ENCODE measurements at regions not wholly inside any gene's neighbourhood (a gene's known extent, or its start where the extent isn't known, plus 50 kb on each side); places are given as distances from the start of the nearest gene placed in this dataset.

- Histone ChIP-seq H3K27ac (ENCODE audit: low read depth, low read length) (no peak overlapping the region), H3K4me3 (ENCODE audit: low read length) (no peak overlapping the region), H3K27me3 (ENCODE audit: control insufficient read depth, insufficient read depth, low read length, poor library complexity, severe bottlenecking) (no peaks in the 10 kb centered on the region), H3K9ac (ENCODE audit: extremely low read depth, low read length, poor library complexity, severe bottlenecking) (no peak overlapping the region), H3K9me3 (ENCODE audit: control insufficient read depth, low read length) (no peaks in the 10 kb centered on the region), H3K36me3 (ENCODE audit: control insufficient read depth, insufficient read depth, low read length) (no peaks in the 10 kb centered on the region), H3K4me1 (ENCODE audit: control insufficient read depth, insufficient read depth, low read length) (no peaks in the 10 kb centered on the region)
- H3K27me3 Mint-ChIP-seq (ENCODE audit: insufficient read depth): no peaks in the 10 kb centered on the region
- no peaks in the 10 kb centered on the region for H3K9me3 Mint-ChIP-seq
- H3K27ac Mint-ChIP-seq: no peak overlapping the region
- no peak overlapping the region for H3K4me3 Mint-ChIP-seq
- H3K36me3 Mint-ChIP-seq (ENCODE audit: low read depth): no peaks in the 10 kb centered on the region
- no peaks in the 10 kb centered on the region for H3K4me1 Mint-ChIP-seq
- no peak for DNase-seq
- no peak for TF ChIP-seq CTCF (conservative IDR thresholded peaks at IDR 0.05)
- WGBS, 2 experiments (ENCODE audit: insufficient coverage in 1 of 2, insufficient read length in 1 of 2): 85 to 86% methylated on average over 1 of the region's 1 CpG
These were observed 252.7 kb downstream of the PARN start for GRCh38 chr16:14377326-14377725.

- Mint-ChIP-seq H3K9me3 (no peaks in the 10 kb centered on the region), H3K27ac (no peak overlapping the region), H3K4me1 (no peaks in the 10 kb centered on the region), H3K36me3 (ENCODE audit: low read depth) (no peaks in the 10 kb centered on the region), H3K27me3 (ENCODE audit: insufficient read depth) (no peaks in the 10 kb centered on the region), H3K4me3 (no peak overlapping the region)
- no peaks in the 10 kb centered on the region for H3K4me1 ChIP-seq (ENCODE audit: control insufficient read depth, insufficient read depth, low read length)
- no peaks in the 10 kb centered on the region for H3K36me3 ChIP-seq (ENCODE audit: control insufficient read depth, insufficient read depth, low read length)
- H3K9ac ChIP-seq (ENCODE audit: extremely low read depth, low read length, poor library complexity, severe bottlenecking): no peak overlapping the region
- no peaks in the 10 kb centered on the region for H3K27me3 ChIP-seq (ENCODE audit: control insufficient read depth, insufficient read depth, low read length, poor library complexity, severe bottlenecking)
- no peaks in the 10 kb centered on the region for H3K9me3 ChIP-seq (ENCODE audit: control insufficient read depth, low read length)
- no peak for TF ChIP-seq CTCF (conservative IDR thresholded peaks at IDR 0.05)
- H3K4me3 ChIP-seq (ENCODE audit: low read length): no peak overlapping the region
- no peak overlapping the region for H3K27ac ChIP-seq (ENCODE audit: low read depth, low read length)
- DNase-seq: no peak
- 93 to 94% methylated on average over 8 of the region's 8 CpGs for WGBS, 2 experiments (ENCODE audit: insufficient coverage in 1 of 2, insufficient read length in 1 of 2)
These were observed 254.9 kb downstream of the PARN start for GRCh38 chr16:14375132-14375491.

GRCh38 chr16:14374451-14375131 is 255.5 kb downstream of the PARN start:
- Mint-ChIP-seq H3K9me3 (no peaks in the 10 kb centered on the region), H3K36me3 (ENCODE audit: low read depth) (no peaks in the 10 kb centered on the region), H3K4me1 (no peaks in the 10 kb centered on the region), H3K4me3 (no peak overlapping the region), H3K27me3 (ENCODE audit: insufficient read depth) (no peaks in the 10 kb centered on the region), H3K27ac (no peak overlapping the region)
- H3K4me1 ChIP-seq (ENCODE audit: control insufficient read depth, insufficient read depth, low read length): no peaks in the 10 kb centered on the region
- no peaks in the 10 kb centered on the region for H3K9me3 ChIP-seq (ENCODE audit: control insufficient read depth, low read length)
- H3K9ac ChIP-seq (ENCODE audit: extremely low read depth, low read length, poor library complexity, severe bottlenecking): no peak overlapping the region
- H3K27me3 ChIP-seq (ENCODE audit: control insufficient read depth, insufficient read depth, low read length, poor library complexity, severe bottlenecking): no peaks in the 10 kb centered on the region
- TF ChIP-seq CTCF (conservative IDR thresholded peaks at IDR 0.05): no peak
- no peak overlapping the region for H3K4me3 ChIP-seq (ENCODE audit: low read length)
- 90 to 91% methylated on average over 8 to 11 of the region's 11 CpGs for WGBS, 2 experiments (ENCODE audit: insufficient coverage in 1 of 2, insufficient read length in 1 of 2)
- no peak for DNase-seq
- no peak overlapping the region for H3K27ac ChIP-seq (ENCODE audit: low read depth, low read length)
- H3K36me3 ChIP-seq (ENCODE audit: control insufficient read depth, insufficient read depth, low read length): no peaks in the 10 kb centered on the region
